A673 (cell line): ENCODE measurements at regions not wholly inside any gene's neighbourhood (a gene's known extent, or its start where the extent isn't known, plus 50 kb on each side); places are given as distances from the start of the nearest gene placed in this dataset.

ENCODE experiments used
- BruUV-seq: library from RNA; stranded (reverse); fragments of 400-500 nt; replicated peaks from 2 replicates; lab custom pipeline; 2021; lab: Mats Ljungman, UMichigan
- CTCF ChIA-PET: fragments of 300-600 bp; sonication (Branson Sonifier 250); formaldehyde crosslinking; loops from one replicate; lab custom pipeline; 2022; ENCODE audit warnings: antibody characterized with exemption; lab: Charles Lee
- POLR2A ChIA-PET: fragments of 300-600 bp; sonication (Branson Sonifier 250); formaldehyde crosslinking; loops from one replicate; lab custom pipeline; 2022; ENCODE audit warnings: antibody characterized with exemption; ENCODE audit not compliant: low non-redundant PET; lab: Charles Lee
- DNase-seq: peaks from one replicate; pipeline ENCODE4 v3.0.0-alpha.2; 2015; ENCODE audit warnings: low spot score
- H3K27ac ChIP-seq: fragments of 200-600 bp; sonication (generic); 2 replicates; pipeline ENCODE4 v1.5.1; 2016; ENCODE audit warnings: mixed run types, low read depth, mild to moderate bottlenecking, mixed read lengths, antibody characterized with exemption, low read length; ENCODE audit not compliant: poor library complexity, severe bottlenecking
- H3K27me3 ChIP-seq: fragments of 200-600 bp; sonication (generic); replicated peaks from 2 replicates; pipeline ENCODE4 v1.6.1; 2017; ENCODE audit warnings: mixed run types, low read depth, mild to moderate bottlenecking, mixed read lengths, antibody characterized with exemption, low read length; ENCODE audit not compliant: insufficient read depth, poor library complexity
- H3K36me3 ChIP-seq: fragments of 200-600 bp; sonication (generic); 2 replicates; pipeline ENCODE4 v1.6.1; 2016; ENCODE audit warnings: mixed run types, mild to moderate bottlenecking, mixed read lengths, antibody characterized with exemption, low read length; ENCODE audit not compliant: insufficient read depth, poor library complexity, severe bottlenecking
- H3K4me1 ChIP-seq: fragments of 200-600 bp; sonication (generic); 2 replicates; pipeline ENCODE4 v1.6.1; 2017; ENCODE audit warnings: mixed run types, mild to moderate bottlenecking, mixed read lengths, antibody characterized with exemption, low read length; ENCODE audit not compliant: insufficient read depth, poor library complexity, severe bottlenecking
- H3K4me3 ChIP-seq: fragments of 200-600 bp; sonication (generic); 2 replicates; pipeline ENCODE4 v1.5.1; 2016; ENCODE audit warnings: low read depth, mixed run types, mild to moderate bottlenecking, mixed read lengths, low read length; ENCODE audit not compliant: poor library complexity, severe bottlenecking
- H3K9me3 ChIP-seq: fragments of 200-600 bp; sonication (generic); 2 replicates; pipeline ENCODE4 v1.6.1; 2016; ENCODE audit warnings: mixed run types, low read depth, mild to moderate bottlenecking, mixed read lengths, antibody characterized with exemption, low read length; ENCODE audit not compliant: poor library complexity, severe bottlenecking
- EZH2 ChIP-seq: fragments of 200-600 bp; sonication (generic); IDR thresholded peaks from 2 replicates; pipeline ENCODE4 v1.6.1; 2017; ENCODE audit warnings: borderline replicate concordance, low read depth, mild to moderate bottlenecking, mixed read lengths, antibody characterized with exemption, low read length; ENCODE audit not compliant: poor library complexity, severe bottlenecking
- intact Hi-C: fragments of 100-400 bp; cut with micrococcal nuclease; formaldehyde crosslinking; loops from one replicate; pipeline ENCODE4 v1.10.0; 2022; ENCODE audit not compliant: unreplicated experiment
- TF ChIP-seq, protein P1 (sequence below): fragments of 300-800, 200-600 bp; sonication (generic); conservative IDR thresholded peaks from 2 replicates; pipeline ENCODE4 v1.5.1; 2017; ENCODE audit warnings: low read depth, mild to moderate bottlenecking, antibody characterized with exemption, low read length, moderate library complexity, mixed read lengths

DNA sequence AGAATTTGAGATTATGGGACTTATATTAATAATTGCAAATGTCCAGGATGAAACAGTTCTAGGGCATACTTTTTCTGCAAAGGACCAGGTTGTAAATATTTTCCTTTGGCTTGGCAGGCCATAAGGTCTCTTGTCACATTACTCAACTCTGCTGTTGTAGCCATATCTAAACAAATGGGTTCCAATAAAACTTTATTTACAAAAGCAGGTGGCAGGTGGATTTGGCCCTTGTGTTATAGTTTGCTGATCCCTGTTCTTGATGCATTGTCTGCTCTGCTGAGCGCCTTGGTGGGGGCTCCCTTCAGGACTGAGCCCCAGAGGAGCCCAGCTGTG is 258.5 kb downstream of the FOXD2 start:
- BruUV-seq: no TSS peak
- Histone ChIP-seq H3K36me3 (no peaks in the 10 kb centered on the region), H3K4me3 (no peak overlapping the region), H3K4me1 (no peaks in the 10 kb centered on the region), H3K27me3 (no peaks in the 10 kb centered on the region), H3K27ac (no peak overlapping the region), H3K9me3 (no peaks in the 10 kb centered on the region)
- POLR2A ChIA-PET: no interaction called here
- TF ChIP-seq, protein P1, sequence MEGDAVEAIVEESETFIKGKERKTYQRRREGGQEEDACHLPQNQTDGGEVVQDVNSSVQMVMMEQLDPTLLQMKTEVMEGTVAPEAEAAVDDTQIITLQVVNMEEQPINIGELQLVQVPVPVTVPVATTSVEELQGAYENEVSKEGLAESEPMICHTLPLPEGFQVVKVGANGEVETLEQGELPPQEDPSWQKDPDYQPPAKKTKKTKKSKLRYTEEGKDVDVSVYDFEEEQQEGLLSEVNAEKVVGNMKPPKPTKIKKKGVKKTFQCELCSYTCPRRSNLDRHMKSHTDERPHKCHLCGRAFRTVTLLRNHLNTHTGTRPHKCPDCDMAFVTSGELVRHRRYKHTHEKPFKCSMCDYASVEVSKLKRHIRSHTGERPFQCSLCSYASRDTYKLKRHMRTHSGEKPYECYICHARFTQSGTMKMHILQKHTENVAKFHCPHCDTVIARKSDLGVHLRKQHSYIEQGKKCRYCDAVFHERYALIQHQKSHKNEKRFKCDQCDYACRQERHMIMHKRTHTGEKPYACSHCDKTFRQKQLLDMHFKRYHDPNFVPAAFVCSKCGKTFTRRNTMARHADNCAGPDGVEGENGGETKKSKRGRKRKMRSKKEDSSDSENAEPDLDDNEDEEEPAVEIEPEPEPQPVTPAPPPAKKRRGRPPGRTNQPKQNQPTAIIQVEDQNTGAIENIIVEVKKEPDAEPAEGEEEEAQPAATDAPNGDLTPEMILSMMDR: no peak
- TF ChIP-seq EZH2: no peak
- CTCF ChIA-PET: no interaction called here
- intact Hi-C loops: no loop called here
- DNase-seq: no peak

DNA sequence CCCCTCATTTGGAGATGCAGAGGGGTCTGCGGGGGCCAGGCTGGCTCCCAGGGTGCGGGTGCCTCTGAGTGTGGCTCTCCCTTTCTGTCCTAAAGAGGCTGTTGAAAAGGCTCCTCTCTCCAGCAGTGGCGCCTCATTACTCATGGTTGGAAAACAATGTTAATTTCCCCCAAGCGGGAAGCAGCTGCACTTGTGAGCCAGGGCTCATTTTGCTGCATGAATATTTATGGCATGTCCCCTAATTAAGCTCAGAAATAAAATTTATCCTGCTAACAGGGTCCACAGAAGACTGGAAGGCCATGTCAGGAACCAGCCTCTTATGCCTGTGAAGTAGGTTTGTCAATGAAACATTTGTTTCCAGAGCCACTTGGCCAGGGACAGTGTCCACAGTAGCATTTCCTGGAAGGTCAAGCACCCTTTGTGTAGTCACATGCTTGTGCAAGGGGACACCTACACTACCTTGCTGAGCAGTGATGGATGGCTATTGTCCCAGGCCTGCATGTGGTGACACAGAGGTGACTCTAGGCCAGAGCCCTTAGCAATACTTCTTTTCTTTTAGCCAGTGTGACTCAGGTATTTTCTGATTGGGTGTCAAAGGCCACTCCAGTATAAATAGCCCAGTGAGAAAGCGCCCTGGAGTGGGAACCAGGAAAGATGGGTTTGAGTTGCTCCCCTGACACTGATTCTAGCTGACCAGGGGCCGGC is 259.0 kb downstream of the FOXD2 start:
- no peak for TF ChIP-seq EZH2
- TF ChIP-seq, protein P1: no peak
- Histone ChIP-seq H3K27me3 (no peaks in the 10 kb centered on the region), H3K4me3 (no peak overlapping the region), H3K4me1 (no peaks in the 10 kb centered on the region), H3K9me3 (no peaks in the 10 kb centered on the region), H3K36me3 (no peaks in the 10 kb centered on the region), H3K27ac (no peak overlapping the region)
- POLR2A ChIA-PET: no interaction called here
- DNase-seq: no peak
- CTCF ChIA-PET: no interaction called here
- BruUV-seq: no TSS peak
- intact Hi-C loops: no loop called here

DNA sequence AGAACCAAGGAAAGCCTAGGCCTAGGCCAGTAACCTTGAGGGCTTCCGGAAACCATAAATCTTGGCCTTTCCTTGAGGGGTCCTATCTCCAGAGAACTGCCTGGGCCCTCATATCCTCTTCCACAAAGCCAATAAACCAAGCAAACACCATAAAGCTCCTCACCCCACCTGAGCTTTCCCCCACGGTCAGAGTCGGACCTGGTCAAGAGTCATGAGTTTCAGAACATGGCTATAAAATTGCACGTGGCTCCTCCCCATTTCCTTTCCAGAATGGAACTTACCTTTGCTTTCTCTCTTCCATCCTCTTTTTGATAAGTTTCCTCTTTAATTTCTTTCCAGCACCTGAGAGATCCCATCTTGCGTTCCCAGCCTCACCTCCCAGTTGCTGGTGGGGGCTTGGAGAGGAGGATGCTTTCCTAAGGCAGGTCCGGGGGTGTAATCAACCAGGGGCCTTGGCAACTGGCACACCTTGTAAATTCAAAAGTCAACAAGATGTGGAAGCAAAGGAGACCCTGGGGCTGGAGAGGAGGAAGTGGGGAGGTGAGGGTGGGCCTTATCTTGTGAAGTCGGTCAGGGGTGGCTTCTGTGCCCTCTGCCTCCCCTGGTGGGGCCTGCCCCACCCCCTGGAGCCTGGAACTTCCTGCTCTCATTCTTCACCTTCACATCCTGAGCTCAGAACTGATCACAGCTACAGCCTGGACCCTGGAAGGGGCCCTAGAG is 259.9 kb downstream of the FOXD2 start:
- BruUV-seq: no TSS peak
- no peaks in the 10 kb centered on the region for H3K36me3 ChIP-seq
- no peaks in the 10 kb centered on the region for H3K9me3 ChIP-seq
- ChIA-PET CTCF (no interaction called here), POLR2A (interaction anchor here (0.6 kb wide), 1 partner anchor 338 kb away, joined by 4 read pairs; no protein-coding TSS in a partner anchor)
- H3K4me3 ChIP-seq: no peak overlapping the region
- no peaks in the 10 kb centered on the region for H3K27me3 ChIP-seq
- no peak overlapping the region for H3K27ac ChIP-seq
- no peak for DNase-seq
- H3K4me1 ChIP-seq: no peaks in the 10 kb centered on the region
- intact Hi-C loops: no loop called here
- no peak for TF ChIP-seq EZH2
- TF ChIP-seq, protein P1: no peak
